Adrenal gland (tissue), 5 donors: ENCODE measurements at regions not wholly inside any gene's neighbourhood (a gene's known extent, or its start where the extent isn't known, plus 50 kb on each side); places are given as distances from the start of the nearest gene placed in this dataset.

Experiments used
- CTCF ChIP-seq, 6 experiments: fragments of 450-650 bp in 4 of 6; fragments of 200-600 bp in 2 of 6; sonication (generic) in 1 of 6; IDR thresholded peaks; 1 replicate in 5 of 6; 2 replicates in 1 of 6; pipeline versions ENCODE4 v1.5.1 to v1.8.0; 2016 to 2021; ENCODE audit warnings: antibody characterized with exemption in 6 of 6, mild to moderate bottlenecking in 2 of 6, moderate library complexity in 1 of 6
- POLR2A ChIP-seq, 2 donors: fragments of 450-650 bp; IDR thresholded peaks; one replicate each; pipeline ENCODE4 v1.6.1; 2017; ENCODE audit warnings: antibody characterized with exemption in 2 of 2, mild to moderate bottlenecking in 2 of 2, moderate library complexity in 1 of 2
- donor health status: DM: no; HTN: no; CAD: no.

- TF ChIP-seq CTCF (IDR thresholded peaks at IDR 0.05): no peak
- TF ChIP-seq POLR2A (IDR thresholded peaks at IDR 0.05): no peak
These were observed 498.1 kb downstream of the NPIPA7 start for GRCh38 chr16:16877061-16877460.
